NCI-H446 (cell line): ENCODE measurements at regions not wholly inside any gene's neighbourhood (a gene's known extent, or its start where the extent isn't known, plus 50 kb on each side); places are given as distances from the start of the nearest gene placed in this dataset.

Source experiments
- DNase-seq, 2 experiments: peaks; one replicate each; lab custom pipeline; 2025; lab: John Stamatoyannopoulos, UW

DNA sequence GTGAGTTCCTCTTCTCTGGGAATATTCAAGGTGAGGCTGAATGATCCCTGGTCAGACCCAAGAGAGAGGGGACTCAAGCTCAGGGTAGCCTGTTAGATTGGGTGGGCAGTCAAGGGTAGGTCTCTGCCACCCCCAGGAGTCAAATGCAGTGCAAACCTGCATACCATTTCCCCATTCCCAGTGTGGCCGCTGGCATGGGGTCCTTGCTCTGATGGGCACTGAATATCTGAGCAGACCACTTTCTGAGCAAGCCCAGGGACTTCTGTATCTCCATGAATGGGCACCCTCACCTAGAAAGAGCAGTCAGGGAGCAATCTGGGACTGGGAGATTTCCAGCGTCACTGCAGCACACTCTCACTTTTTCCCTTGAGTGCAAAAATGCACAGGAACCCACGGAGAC, 573.7 kb downstream of the BCL11B start:
- DNase-seq: no peak

DNA sequence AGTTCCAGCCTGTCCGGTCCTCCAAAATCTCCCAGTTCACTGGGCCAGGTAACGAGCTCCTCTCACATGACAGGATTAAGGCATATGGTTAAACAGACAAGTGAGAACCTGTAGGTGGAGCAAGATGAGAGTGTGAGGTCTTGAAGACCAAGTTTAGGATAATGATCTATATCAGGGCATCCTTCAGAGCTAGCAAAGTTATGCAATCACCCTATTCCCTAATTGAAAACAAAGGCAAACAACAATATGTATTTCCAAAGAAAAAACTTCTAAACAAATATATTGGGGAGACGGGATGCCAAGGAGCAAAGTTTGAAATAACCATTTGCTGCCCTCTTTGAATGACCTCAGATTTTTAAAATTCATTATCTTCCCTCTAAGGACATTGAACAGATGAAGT, 571.2 kb downstream of the BCL11B start:
- no peak for DNase-seq

- no peak for DNase-seq
Measured at GRCh38 chr14:98701377-98701776, 570.6 kb downstream of the BCL11B start.

GRCh38 chr14:98704441-98704840, 567.6 kb downstream of the BCL11B start:
- no peak for DNase-seq

GRCh38 chr14:98705871-98706300, 566.1 kb downstream of the BCL11B start:
- no peak for DNase-seq

DNA sequence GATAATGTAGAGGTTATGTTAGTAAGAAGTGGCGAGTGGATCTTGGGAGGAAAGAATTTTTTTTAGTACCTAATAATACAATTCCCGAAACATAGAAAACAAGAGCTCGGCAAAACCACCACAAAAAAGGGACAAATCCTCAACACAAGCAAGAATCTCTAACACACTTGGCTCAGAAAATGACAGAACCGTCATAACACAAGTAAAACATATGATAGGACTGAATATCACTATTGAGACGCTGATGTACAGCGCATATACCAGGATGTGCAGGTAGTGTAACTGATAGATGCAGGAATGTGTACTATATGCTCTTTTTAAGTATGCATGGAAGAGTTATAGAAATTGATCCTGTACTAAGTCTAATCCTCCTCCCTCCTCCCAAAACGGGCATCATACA, 564.5 kb downstream of the BCL11B start:
- DNase-seq: no peak

DNA sequence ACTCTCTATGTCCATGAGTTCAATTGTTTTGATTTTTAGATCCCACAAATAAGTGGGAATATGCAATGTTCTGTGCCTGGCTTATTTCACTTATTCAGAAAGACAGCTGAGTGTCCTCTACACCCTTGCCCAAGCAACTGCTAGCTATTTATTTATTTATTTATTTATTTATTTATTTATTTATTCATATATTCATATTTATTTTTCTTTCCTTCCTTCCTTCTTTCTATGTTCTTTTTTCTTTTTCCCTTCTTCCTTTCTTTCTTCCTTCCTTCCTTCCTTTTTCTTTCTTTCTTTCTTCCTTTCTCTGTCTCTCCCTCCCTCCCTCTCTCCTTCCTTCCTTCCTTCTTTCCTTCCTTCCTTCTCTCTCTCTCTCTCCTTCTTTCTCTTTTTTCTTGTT, 563.4 kb downstream of the BCL11B start:
- no peak for DNase-seq

DNA sequence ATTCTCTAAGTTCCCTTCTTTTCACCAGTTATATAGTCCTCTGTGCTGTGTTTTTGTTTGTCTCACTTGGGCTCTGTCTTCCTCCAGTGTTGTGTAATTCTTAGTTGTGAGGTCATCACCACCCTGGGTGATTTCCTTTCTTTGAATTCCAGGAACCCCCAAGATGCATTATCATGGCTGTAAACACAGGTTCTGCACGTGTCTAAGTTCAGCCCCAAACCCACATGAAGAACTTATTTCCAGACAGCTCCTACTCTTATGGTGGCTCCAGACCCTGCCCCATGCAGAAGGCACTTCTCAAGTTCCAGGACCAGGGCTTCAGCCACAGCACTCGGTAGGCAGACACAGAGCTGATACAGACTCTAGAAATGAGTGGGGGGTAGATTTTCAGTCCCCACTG, 560.5 kb downstream of the BCL11B start:
- no peak for DNase-seq

DNA sequence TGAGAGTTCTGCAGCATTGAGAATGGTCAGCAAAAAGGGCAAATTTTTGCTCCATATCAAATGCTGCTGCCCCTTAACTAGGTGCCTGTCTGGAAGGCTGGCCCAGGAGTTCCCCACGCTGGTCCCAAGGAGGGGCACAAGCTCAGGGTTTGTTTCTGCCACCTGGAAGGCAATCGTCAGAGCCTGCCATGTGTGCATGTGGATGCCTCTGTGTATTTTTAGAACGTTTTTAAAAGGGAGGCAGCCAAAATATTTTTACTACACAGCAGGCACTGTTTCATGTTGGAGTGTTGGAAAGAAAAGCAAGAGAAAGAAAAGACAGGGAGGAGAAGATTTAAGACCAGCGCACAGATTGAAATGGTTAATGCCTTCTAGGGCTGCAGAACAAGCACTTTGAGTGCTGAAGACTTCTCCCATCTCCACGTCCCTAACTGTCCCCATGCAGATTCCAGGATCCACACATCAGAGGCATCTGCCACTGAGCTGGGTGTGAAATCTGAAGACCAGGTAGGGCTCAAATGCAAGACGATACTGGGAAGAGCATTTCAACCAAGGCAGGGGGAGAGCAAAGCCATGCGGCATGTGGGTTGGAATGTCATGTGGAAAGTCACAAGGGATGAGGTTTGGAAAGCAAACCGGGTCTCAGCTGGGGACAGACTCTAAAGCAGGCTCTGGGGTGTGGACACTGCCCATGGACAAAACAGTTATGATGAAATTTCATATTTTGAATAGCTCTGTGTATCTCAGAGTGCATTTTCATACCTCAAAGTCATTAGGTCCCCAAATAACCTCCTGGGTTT, 557.2 kb downstream of the BCL11B start:
- DNase-seq: no peak

- no peak for DNase-seq
Measured at GRCh38 chr14:98716133-98716532, 555.9 kb downstream of the BCL11B start.

DNA sequence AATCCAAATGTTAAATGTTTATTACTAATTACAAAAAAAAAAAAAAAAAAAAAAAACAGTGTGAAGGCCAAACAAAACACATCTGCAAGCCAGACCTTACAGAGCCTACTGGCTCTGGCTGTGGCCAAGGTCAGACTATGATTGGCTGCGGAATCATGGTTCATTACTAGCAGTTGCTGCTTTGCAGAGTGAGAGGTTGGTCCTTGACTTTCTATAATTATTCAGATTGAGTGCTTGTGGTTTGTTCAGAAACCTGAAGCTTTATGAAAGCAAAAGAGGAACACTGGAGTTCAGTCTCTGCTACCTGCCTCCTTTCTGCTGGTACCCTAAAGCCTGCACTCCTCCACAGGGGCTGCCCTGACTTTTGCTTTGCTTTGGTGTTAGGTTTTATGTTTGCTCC, 550.9 kb downstream of the BCL11B start:
- no peak for DNase-seq

- DNase-seq: no peak
Measured at GRCh38 chr14:98724734-98725133, 547.3 kb downstream of the BCL11B start.

GRCh38 chr14:98725191-98725590, 546.8 kb downstream of the BCL11B start:
- DNase-seq: no peak

DNA sequence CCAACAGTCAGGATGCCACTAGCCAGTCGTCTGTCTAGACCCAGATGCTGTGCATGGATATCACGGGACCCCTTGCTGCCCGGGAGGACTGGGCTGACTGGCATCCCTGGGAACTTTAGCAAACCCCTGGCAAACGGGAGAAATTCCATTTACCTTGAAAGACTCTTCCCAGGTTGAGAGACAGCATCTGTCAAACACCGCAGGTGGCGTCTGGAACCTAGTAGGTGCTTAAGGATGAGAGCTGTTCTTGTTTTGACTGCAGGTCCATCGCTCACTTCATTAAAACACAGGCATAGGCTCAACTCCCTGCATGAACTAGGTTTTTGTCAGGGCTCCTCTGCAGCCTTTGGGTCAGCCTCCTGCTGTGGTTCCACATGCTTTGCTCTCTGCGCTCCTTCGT, 546.3 kb downstream of the BCL11B start:
- DNase-seq: no peak

GRCh38 chr14:98726585-98727405, 545.2 kb downstream of the BCL11B start:
- DNase-seq: no peak

DNA sequence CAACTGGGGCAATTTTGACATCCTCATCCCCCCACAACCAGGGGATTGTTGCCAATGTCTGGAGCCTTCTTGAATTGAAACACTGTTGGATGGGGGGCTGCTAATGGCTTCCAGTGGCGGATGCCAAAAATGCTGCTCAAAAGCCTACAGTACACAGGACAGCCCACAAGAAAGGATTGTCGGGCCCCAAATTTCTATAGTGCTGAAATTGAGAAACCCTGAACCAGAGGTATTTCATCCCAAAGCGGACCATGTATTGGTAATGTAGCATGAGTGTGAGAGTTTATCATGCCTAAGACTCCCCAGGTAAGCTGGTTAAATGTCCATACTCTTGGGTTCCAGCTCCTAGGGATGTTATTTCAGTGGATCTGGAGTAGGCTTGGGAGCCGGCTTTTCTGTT, 544.0 kb downstream of the BCL11B start:
- DNase-seq: no peak

GRCh38 chr14:98728836-98729235, 543.2 kb downstream of the BCL11B start:
- DNase-seq: no peak

DNA sequence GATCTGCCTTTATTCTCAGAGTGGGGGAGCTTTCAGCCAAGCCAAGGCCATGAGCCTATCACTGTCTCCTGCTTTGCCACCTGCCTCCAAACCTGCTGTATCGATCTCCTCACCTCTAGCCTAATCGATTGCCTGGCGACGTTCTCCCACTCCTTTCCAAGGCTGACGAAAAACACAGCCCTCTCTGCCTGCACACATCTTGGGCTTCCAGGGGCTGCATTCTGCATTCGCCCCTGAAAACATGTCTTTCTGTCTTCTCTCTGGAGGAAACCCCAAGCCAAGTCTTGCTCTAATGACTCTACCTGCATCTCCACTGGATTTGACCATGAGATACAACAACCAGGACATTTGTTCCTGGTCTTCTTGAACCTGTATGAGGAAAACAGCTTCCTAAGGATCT, 540.7 kb downstream of the BCL11B start:
- no peak for DNase-seq

DNA sequence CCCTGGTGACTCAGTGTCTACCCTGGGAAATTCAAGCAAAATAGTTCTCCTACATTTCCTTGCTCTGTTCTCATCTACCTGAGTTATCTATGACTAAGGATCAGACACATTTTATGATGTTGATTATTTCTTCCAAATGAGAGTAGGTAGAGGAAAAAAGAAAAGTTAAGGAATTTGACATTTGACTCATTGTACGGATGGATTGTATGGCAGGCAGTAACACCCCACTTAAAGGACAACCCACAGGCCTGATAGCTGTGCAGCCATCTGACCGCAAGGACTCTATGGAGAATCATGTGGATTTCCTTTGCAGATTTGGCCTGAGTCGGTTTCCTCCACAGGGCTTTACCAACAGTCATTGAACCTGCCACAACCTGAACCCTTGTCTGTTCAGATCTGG, 540.3 kb downstream of the BCL11B start:
- DNase-seq: no peak

DNA sequence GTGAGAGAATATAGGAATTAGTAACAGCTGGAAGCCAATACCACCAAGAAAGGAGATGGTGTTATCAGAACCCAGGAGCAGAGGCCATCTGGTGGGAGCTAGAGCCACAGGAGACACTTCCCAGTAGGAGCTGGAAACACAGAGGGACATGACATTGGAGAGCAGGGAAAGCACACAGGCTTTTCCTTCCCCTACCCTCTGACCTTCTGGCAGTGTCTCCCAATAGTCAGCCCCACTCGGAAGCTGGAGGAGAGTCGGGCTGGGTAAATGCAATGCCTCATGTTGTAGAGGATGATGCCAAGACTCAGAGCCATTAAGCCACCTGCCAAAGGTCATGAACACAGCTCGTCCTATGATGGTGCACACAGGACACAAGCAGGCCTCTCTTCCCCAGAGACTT, 538.5 kb downstream of the BCL11B start:
- no peak for DNase-seq

DNA sequence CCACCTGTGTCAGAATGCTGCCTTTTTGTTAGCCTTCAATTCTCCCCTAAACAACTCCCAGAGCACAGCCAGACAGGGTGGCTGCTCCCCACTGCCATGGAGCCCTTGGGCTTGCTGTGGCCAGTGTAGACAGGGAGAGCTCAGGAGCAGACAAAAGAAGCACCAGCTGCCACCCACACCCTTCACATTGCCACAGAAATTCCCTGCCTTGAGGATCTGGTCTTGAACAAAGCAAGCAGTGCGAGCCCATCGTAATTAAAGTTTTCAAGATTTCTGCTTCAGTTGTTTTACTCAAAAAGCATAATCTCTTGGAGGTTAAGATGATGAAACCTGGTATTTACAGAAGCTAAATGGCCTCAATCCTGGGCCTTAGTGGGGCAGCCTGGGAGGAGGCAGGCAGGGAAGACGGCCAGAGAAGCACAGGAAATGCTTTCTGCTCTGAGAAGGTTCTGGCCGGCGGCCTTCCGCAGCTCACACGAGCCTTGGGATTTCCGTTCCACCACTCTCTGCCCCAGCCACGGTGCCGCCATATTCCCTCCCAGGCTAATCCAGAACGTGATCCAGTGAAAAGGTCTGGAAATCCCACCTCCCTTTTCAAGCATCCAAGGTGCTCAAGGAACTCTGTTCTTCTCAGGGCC, 535.2 kb downstream of the BCL11B start:
- DNase-seq: no peak

DNA sequence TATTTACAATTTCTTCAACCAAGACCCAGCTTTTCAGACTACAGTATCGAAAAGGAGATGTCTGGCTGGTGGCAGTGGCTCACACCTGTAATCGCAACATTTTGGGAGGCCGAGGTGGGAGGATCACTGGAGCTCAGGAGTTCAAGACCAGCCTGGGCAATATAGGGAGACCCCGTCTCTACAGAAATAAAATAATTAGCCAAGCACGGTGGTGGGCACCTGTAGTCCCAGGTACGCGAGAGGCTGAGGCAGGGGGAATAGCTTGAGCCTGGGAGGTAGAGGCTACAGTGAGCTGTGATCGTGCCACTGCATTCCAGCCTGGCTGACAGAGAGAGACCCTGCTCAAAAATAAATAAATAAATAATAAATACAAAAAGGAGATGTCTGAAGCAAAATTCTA, 530.5 kb downstream of the BCL11B start:
- DNase-seq: no peak

- DNase-seq: no peak
Measured at GRCh38 chr14:98742001-98742400, 530.0 kb downstream of the BCL11B start.
